ENCODE measurements at regions not wholly inside any gene's neighbourhood (a gene's known extent, or its start where the extent isn't known, plus 50 kb on each side); places are given as distances from the start of the nearest gene placed in this dataset.

- DNase-seq (ENCODE audit: low read depth in 2 of 2) = no peak
These were observed 66.0 kb upstream of the GALNT9 start for GRCh38 chr12:132395192-132395907.

GRCh38 chr12:132393991-132394949, 64.9 kb upstream of the GALNT9 start:
- DNase-seq (ENCODE audit: low read depth in 2 of 2) = no peak

- no peak for DNase-seq (ENCODE audit: low read depth in 2 of 2)
These were observed 63.9 kb upstream of the GALNT9 start for GRCh38 chr12:132393245-132393795.

GRCh38 chr12:132392389-132393244, 63.2 kb upstream of the GALNT9 start:
- DNase-seq (ENCODE audit: low read depth in 2 of 2) = no peak

GRCh38 chr12:132391326-132392041, 62.1 kb upstream of the GALNT9 start:
- no peak for DNase-seq (ENCODE audit: low read depth in 2 of 2)

- no peak for DNase-seq (ENCODE audit: low read depth in 2 of 2)
These were observed 61.1 kb upstream of the GALNT9 start for GRCh38 chr12:132390287-132391076.

- DNase-seq (ENCODE audit: low read depth in 2 of 2) = no peak
These were observed 60.3 kb upstream of the GALNT9 start for GRCh38 chr12:132389526-132390286.

- no peak for DNase-seq (ENCODE audit: low read depth in 2 of 2)
These were observed 59.6 kb upstream of the GALNT9 start for GRCh38 chr12:132389026-132389425.

- no peak for DNase-seq (ENCODE audit: low read depth in 2 of 2)
These were observed 59.1 kb upstream of the GALNT9 start for GRCh38 chr12:132388379-132389015.

- DNase-seq (ENCODE audit: low read depth in 2 of 2) = no peak
These were observed 57.6 kb upstream of the GALNT9 start for GRCh38 chr12:132386926-132387497.

GRCh38 chr12:132385923-132386751, 56.7 kb upstream of the GALNT9 start:
- DNase-seq (ENCODE audit: low read depth in 2 of 2) = no peak

GRCh38 chr12:132384916-132385774, 55.8 kb upstream of the GALNT9 start:
- DNase-seq (ENCODE audit: low read depth in 2 of 2) = no peak

GRCh38 chr12:132380641-132381040, 51.3 kb upstream of the GALNT9 start:
- no peak for DNase-seq (ENCODE audit: low read depth in 2 of 2)

GRCh38 chr12:132379996-132380395, 50.6 kb upstream of the GALNT9 start:
- DNase-seq (ENCODE audit: low read depth in 2 of 2) = no peak

- DNase-seq (ENCODE audit: low read depth in 2 of 2) = no peak
These were observed 50.2 kb upstream of the GALNT9 start for GRCh38 chr12:132379576-132379975.

Measured in stimulated activated CD8-positive, alpha-beta memory T cell treated with anti-CD3 and anti-CD28 coated beads, Interleukin-15, amount 100 ng/mL, for 4 hours (primary cell).